Left lung (tissue), 4 donors: ENCODE measurements at regions not wholly inside any gene's neighbourhood (a gene's known extent, or its start where the extent isn't known, plus 50 kb on each side); places are given as distances from the start of the nearest gene placed in this dataset.

Experiments used
- ATAC-seq: fragments of 200-7000 bp; cut with Tn5 transposase; one replicate; pipeline ENCODE4 v1.9.1; 2020; ENCODE audit warnings: moderate library complexity
- DNase-seq, 4 donors: peaks; one replicate each; pipeline ENCODE4 v3.0.0-alpha.2; 2013 to 2020
- H3K27ac ChIP-seq, 2 donors: fragments of 200-600 bp; sonication (generic) in 1 of 2; one replicate each; pipeline versions ENCODE4 v1.5.0 to v1.8.0; 2020 to 2021
- H3K27me3 ChIP-seq, 2 donors: fragments of 200-600 bp; sonication (generic) in 1 of 2; one replicate each; pipeline versions ENCODE4 v1.5.0 to v1.8.0; 2020 to 2021
- H3K36me3 ChIP-seq, 2 donors: fragments of 200-600 bp; sonication (generic) in 1 of 2; one replicate each; pipeline versions ENCODE4 v1.5.0 to v1.8.0; 2020 to 2021
- H3K4me1 ChIP-seq, 2 donors: fragments of 200-600 bp; one replicate each; pipeline ENCODE4 v1.8.0; 2021
- H3K4me3 ChIP-seq, 2 donors: fragments of 200-600 bp; sonication (generic) in 1 of 2; one replicate each; pipeline versions ENCODE4 v1.5.0 to v1.8.0; 2020 to 2021; ENCODE audit warnings: mild to moderate bottlenecking in 1 of 2
- H3K9me3 ChIP-seq, 2 donors: fragments of 200-600 bp; sonication (generic) in 1 of 2; one replicate each; pipeline versions ENCODE4 v1.5.0 to v1.8.0; 2020 to 2021
- CTCF ChIP-seq, 2 donors: fragments of 200-600 bp; sonication (generic) in 1 of 2; IDR thresholded peaks; one replicate each; pipeline versions ENCODE4 v1.5.0 to v1.8.0; 2021; ENCODE audit warnings: antibody characterized with exemption in 2 of 2
- intact Hi-C, 2 donors: fragments of 100-400 bp; cut with DNase I; formaldehyde crosslinking; loops; one replicate each; pipeline versions ENCODE4 v1.11.2 to v1.14.2; 2022
- donor health status: DM: no; HTN: yes; CAD: no.
- donor health status: DM: no; HTN: no; CAD: no.

- Histone ChIP-seq H3K9me3 (peaks cover 0 to 4% of the 10 kb centered on the region in 2 donors), H3K36me3 (no peaks in the 10 kb centered on the region), H3K27ac (no peak overlapping the region), H3K4me1 (no peaks in the 10 kb centered on the region), H3K27me3 (no peaks in the 10 kb centered on the region), H3K4me3 (no peak overlapping the region)
- intact Hi-C loops: no loop called here
- ATAC-seq (no peak), DNase-seq (peak in 1 of 4 donors; percentile 61)
- no peak for TF ChIP-seq CTCF (IDR thresholded peaks at IDR 0.05)
These were observed 84.9 kb upstream of the CEP78 start for GRCh38 chr9:78150983-78151356.

GRCh38 chr9:78150312-78150982 lies 85.4 kb upstream of the CEP78 start:
- DNase-seq (no peak), ATAC-seq (no peak)
- intact Hi-C loops: no loop called here
- H3K9me3 ChIP-seq: peaks cover 0 to 4% of the 10 kb centered on the region in 2 donors
- H3K27ac ChIP-seq: no peak overlapping the region
- H3K4me1 ChIP-seq: no peaks in the 10 kb centered on the region
- H3K27me3 ChIP-seq: no peaks in the 10 kb centered on the region
- no peak overlapping the region for H3K4me3 ChIP-seq
- TF ChIP-seq CTCF (IDR thresholded peaks at IDR 0.05): no peak
- H3K36me3 ChIP-seq: no peaks in the 10 kb centered on the region

GRCh38 chr9:78149702-78150291 lies 86.1 kb upstream of the CEP78 start:
- Histone ChIP-seq H3K27me3 (no peaks in the 10 kb centered on the region), H3K27ac (no peak overlapping the region), H3K36me3 (no peaks in the 10 kb centered on the region), H3K9me3 (peaks cover 0 to 4% of the 10 kb centered on the region in 2 donors), H3K4me1 (peaks cover 0 to 6% of the 10 kb centered on the region in 2 donors), H3K4me3 (no peak overlapping the region)
- TF ChIP-seq CTCF (IDR thresholded peaks at IDR 0.05): no peak
- DNase-seq (no peak), ATAC-seq (no peak)
- intact Hi-C loops: no loop called here

DNA sequence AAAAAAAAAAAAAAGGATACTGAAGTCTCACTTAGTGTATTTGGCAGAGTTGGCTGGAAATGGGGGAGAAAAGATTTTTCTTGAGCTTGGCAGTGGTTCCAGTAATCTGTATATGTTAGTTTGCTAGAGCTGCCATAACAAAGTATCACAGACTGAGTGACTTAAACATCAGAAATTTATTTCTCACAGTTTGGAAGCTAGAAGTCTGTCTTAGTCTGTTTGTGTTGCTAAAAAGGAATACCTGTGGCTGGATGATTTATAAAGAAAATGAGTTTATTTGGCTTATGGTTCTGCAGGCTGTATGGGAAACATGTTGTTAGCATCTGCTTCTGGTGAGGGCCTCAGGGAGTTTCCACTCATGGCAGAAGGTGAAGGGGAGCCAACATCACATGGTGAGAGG lies 89.6 kb upstream of the CEP78 start:
- no peaks in the 10 kb centered on the region for H3K27me3 ChIP-seq
- H3K27ac ChIP-seq: no peak overlapping the region
- H3K4me3 ChIP-seq: no peak overlapping the region
- intact Hi-C loops: no loop called here
- DNase-seq: no peak
- no peaks in the 10 kb centered on the region for H3K36me3 ChIP-seq
- H3K4me1 ChIP-seq: peaks cover 0 to 9% of the 10 kb centered on the region in 2 donors
- peaks cover 0 to 19% of the 10 kb centered on the region in 2 donors for H3K9me3 ChIP-seq
- TF ChIP-seq CTCF (IDR thresholded peaks at IDR 0.05): no peak
- no peak for ATAC-seq

DNA sequence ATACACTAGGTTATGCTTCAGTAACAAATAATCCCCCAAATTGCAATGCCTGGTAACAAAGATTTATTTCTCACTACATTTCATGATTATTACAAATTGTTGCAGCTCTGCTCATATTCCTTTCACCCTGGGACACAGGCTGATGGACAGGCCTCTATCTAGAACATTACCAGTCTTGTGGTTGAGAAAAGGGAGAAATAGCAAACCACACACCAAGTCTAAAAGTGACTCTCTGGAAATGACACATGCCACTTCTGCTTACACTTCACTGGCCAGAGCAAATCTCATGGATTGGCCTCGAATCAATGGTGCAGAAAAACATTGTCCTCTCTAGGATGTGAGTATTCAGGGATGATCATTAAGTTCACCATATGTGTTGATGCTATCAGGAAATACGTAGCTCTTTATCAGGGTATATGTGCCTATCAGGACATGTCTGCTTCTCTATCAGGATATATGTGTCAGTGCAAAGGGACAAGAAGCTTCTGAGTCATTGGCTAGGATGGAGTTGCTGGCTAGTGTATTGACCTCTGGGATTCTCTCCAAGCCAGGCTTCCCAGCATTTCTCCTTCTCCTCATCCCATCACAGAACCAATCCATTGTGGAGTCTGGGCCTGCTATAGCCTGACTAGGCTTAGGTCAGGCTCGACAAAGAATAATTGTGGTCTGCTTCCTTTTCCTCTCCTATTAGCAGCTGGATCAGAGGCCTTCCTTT lies 91.1 kb upstream of the CEP78 start:
- peak in 1 of 4 donors; percentile 7 for DNase-seq
- no peaks in the 10 kb centered on the region for H3K36me3 ChIP-seq
- no peak overlapping the region for H3K4me3 ChIP-seq
- TF ChIP-seq CTCF (IDR thresholded peaks at IDR 0.05): no peak
- H3K27ac ChIP-seq: no peak overlapping the region
- peaks cover 0 to 18% of the 10 kb centered on the region in 2 donors for H3K9me3 ChIP-seq
- peak; percentile 38 for ATAC-seq
- H3K27me3 ChIP-seq: no peaks in the 10 kb centered on the region
- intact Hi-C loops: no loop called here
- peaks cover 0 to 9% of the 10 kb centered on the region in 2 donors for H3K4me1 ChIP-seq
